ENCODE measurements at regions not wholly inside any gene's neighbourhood (a gene's known extent, or its start where the extent isn't known, plus 50 kb on each side); places are given as distances from the start of the nearest gene placed in this dataset.

DNA sequence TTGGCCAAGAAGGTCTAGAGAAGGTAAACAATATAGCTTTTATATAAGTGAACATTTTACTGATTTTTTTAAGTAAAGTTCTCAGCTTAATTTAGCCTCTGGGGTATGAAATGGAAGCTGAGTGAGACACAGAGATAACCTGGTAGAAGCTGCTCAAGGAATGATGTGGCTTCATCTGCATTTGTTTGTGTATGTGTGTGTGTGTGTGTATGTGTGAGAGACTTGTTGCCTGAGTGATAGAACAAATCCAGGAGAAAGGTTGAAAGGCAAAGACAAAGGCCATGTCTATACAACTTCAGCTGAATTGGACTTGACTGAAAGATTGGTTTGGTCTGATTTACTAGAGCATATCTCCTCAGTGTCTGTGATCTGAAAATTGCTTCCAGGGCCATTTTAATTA, 63.6 kb downstream of the PCDH7 start:
- no peak for DNase-seq

DNA sequence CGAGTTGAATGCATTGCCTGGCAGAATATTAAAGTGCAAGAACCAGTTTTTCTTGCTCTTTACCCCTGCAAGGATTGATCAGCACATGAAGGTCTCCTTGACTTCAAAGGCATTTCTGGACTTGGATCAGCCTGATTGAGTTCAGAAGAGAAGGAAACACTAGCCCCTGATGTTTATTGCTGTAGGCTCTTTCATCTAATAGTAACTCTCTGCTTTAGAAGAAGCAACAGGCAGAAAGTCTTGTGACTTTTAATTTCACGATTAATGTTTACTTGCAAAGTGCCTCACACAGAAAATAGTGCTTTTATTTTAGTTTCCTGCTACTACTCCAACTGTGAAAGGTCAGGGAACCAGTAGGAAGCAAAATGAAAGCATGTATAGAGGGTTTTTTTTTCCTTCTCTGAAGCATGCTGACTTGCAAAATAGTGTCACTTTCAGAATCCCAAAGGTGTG, 69.1 kb downstream of the PCDH7 start:
- DNase-seq: no peak

DNA sequence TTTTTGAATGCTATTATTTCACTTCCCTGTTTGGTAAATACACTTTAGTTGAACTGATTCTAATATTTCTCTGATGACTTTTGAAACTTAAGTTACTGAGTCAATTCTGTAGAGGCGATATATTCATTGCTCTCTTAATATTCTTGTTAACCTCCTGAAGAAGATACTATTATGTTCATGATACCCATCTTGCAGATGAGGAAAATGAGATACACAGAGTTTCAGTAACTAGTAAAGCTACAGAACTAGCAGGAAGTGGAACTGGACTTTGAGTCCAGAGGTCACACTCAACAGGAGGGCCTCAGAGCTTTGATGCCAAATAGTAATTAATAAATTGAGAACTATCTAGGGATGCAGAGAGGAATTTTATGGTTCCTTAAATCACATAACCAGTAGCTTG, 70.0 kb downstream of the PCDH7 start:
- DNase-seq: no peak

DNA sequence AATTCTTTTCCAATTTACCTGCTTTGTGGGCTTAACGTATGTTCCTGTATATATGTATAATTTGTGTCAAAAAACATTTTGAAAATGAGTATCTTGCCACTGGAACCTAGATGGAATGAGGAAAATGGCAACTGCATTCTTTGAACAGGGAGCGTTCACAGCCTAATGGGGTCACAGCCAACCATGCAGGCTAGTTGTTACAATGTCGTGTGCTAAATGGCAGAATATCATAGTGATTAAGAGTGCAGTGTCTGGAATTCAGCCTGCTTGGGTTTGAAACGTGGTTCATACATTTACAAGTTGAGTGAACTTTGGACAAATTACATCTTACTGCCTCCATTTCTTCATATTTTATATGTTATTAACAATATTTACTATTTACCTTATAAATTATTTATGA, 70.8 kb downstream of the PCDH7 start:
- DNase-seq: no peak

DNA sequence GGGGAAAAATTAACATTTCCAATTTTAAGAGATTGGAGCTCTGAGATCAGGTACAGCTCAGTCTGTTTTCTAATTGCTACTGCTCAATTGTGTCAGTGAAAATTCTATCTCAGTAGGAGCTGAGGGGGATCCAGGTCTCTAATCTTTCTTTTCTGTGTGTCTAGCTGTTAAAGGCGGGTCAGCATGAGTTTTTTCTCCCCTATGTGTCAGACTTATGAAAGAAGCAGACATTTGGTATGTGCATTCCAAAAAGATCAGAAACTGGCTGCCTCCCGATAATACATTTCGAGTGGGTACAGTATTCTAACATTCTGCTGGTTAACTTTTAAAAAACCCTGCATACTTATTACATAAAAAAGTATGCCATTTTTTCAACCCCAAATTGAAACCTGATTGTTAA, 72.4 kb downstream of the PCDH7 start:
- DNase-seq: no peak

DNA sequence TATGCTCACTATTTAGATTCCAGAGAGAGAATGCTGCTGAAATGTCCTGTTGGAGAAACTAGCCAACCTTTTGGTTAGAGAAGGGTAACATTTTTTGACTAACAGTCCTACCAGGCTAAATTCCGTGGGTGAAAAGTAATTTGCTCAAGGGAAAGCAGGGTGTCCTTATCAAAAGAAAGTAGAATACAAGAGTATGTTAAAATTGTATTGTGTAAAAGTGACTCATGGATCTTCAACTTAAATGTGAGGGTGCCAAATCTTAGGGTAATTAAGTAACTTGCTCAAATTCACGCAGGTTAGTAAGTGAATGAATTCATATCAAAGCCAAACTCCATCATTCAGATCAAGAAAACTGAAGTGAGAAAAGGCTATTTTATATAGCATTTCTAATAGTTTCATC, 81.7 kb downstream of the PCDH7 start:
- no peak for DNase-seq

DNA sequence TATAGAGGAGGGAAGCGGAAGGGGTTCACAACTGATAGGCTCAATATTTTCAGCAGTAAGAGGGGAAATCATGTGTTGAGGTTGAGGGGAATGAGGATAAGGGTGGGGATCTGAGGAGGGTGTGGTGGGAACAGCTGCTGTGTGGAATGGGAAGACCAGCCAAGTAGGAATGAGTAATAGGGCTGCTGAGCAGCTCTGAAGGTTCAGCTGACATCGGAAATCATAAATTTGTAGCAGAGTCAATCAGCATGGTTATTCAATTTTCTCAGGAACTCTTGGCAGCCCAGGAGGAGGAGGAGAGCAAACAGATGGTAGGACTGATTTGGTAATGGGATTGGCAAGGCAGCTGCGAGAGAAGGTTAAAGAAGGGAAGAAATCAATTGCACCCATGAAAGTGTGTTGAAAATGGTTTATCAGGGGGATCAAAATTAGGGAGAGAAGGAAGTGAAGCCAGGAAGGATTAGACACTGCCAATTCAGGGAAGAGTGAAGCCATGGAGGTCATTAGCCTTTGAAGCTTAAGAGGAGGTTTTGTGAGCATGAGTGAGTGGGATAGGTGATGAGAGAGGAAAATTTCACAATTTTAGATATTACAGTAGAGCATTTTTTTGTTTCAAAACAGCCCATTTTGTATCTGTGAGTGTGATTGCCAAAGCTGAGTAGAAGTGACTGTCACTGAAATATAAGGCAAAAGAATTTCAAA, 82.6 kb downstream of the PCDH7 start:
- DNase-seq: peak; percentile 2

DNA sequence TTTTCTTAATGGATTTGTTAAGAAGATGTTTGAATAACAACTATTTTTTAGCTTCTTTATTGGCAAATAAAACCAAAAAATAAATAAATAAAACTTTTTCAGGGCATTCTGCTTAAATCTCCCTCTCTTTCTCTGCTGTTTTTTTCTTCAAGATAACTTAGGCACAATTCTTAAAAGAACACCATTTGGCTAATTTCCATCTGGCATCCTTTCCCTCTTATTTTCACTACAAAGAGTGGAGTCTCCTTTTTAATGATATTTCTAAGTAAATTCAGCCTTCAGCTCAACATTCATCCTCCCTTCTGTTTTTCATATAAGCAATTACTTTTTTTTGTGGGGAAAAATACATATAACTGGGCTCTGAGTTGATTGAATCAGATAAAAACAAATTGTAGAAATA, 88.1 kb downstream of the PCDH7 start:
- no peak for DNase-seq

DNA sequence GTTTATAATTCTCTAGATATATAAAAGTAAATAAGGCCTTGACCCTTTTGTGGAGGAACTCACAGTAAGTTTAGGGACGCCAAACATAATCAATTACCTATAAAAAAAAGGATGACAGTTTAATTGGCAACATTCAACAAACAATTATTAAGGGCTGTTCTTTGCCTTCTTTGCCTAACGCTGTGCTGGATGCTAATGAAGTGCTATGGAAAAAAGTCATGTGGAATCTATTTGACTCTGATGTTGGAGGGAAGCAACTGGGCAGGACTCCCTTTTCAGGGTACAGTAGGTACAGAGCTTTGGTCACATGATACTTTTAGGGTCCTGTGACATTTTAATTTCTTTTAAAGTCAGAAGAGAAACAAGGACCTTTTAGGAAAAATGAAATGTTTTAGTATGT, 91.1 kb downstream of the PCDH7 start:
- DNase-seq: no peak

DNA sequence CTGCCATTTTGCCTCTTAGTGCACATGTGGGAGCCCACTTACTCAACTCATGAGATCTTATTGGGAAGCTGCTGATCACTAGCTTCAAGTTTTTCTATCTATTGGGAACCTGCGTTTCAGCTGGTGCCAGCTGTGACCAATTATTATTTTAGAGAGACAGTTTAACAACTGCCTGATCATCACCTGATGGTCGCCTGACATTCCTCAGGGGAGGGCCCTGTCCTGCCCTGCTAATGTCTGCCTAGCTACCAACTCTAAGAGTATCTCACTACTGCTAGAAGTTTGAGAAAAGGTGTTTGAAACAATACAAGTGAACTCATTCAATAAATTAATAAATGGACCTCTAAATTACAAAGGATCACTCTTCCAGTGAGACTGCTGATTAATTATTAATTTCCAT, 95.5 kb downstream of the PCDH7 start:
- no peak for DNase-seq

DNA sequence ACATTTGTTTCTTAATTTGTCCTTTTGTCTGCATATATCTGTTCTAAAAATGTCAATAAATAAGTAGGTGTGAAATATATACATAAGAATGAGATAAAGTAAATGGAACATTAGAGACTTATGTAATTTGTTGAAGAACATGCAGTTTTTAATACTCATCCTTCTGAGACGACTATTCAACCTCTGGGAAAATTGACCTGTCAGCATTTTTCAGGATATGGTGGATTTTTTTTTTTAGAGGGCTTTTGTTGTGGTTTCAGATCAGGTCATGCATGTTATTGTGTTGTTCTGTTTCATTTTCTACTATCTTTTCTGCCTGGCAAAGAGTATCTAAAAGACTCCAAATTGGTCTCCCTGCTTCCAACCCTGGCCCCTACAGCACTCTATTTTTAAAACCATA, 97.3 kb downstream of the PCDH7 start:
- no peak for DNase-seq

DNA sequence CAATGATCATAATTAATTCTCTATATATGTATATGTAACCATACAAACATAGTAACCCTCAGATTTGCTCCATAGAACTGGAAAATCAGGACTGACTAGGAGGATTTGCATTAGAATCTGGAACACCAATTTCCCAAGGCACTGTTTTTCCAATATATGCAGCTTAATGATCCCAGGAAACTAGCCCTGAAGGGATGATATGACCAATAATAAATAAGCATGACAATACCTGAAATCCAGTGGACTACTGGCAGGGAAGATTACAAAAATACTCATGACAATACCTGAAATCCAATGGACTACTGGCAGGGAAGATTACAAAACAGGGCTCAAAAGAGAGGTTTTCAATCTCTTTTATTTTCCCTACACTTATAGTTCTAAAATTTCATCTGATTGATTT, 98.4 kb downstream of the PCDH7 start:
- DNase-seq: no peak

DNA sequence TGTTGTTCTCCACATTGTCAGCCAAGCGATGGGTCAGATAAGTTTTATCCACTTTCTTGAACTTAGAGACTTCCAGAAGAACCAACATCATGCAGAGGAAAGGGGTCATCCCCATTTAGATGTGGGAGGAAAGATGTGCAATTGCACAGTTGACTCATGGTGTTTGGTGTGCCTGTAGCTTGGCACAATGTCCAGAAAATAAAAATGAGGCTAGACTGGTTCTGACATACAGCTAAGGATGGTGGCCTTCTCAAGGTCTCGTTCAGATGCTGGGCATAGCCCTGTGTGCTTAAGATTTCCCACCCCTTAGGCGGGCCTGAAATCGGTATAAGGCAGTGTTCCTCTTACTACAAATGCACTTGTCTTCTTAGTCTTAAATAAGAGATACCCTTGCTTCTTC, 101.1 kb downstream of the PCDH7 start:
- DNase-seq: no peak

DNA sequence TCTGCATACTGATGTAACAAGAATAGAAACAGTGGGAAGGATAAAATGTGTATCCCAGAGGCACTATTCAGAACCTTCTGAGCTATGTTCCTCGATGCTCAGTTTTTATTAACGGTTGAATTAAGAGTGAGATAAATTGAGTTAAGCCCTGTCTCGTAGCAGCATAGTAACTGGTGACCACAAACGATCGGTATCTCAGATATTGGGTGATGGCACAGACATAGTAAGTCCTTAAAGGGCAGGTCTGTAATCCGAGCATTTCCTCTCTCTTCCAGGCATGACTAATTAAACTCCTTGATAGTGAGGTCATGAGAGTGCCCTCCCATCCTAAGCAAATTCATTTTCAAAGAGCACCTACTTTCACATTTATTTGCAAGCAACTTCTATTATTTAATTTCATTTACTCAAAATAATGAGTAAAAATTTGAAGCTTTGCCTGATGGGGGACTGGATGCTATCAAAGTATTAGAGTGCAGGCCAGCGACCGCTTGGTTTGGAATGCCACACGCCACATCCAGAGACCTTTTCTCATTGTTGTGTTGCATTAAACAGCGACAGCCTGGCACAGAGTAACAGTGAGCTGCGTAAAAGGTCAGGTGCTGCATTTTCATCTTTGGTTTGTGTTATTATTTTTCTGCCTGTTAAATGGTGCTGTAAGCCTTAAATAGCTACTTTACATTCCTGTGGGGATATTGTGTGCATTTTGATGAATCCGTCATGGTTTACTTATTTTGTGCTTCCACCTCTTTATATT, 101.9 kb downstream of the PCDH7 start:
- peak; percentile 63 for DNase-seq

DNA sequence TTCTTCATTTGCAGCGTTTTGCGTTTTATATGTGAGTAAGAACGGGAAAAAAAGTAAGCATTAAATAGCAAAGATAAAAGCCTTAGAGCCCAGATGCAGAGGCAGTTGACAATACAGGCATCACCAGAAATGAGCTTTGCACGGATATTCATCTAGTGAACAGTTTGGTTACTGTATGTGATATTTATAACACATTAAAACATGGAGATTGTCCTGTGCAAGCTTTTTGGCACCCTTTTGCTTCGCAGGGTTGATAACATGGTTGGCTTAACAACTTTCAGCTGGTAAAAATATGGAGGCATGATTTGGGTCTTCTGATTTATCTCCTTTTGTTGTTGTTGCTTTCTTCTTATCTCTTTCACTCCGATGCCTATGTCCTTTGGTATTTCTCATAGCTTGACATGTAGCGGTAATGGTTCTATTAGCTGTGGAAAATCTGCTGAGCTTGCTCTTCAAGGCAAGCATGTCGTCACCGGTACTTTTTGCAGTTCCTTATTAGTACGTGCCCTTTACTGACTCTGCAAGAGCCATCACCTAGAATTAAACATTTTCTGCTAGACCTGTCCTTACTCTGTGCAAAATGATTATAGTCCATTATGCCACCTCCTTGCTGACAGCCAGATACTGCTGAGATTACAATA, 102.9 kb downstream of the PCDH7 start:
- DNase-seq: no peak

DNA sequence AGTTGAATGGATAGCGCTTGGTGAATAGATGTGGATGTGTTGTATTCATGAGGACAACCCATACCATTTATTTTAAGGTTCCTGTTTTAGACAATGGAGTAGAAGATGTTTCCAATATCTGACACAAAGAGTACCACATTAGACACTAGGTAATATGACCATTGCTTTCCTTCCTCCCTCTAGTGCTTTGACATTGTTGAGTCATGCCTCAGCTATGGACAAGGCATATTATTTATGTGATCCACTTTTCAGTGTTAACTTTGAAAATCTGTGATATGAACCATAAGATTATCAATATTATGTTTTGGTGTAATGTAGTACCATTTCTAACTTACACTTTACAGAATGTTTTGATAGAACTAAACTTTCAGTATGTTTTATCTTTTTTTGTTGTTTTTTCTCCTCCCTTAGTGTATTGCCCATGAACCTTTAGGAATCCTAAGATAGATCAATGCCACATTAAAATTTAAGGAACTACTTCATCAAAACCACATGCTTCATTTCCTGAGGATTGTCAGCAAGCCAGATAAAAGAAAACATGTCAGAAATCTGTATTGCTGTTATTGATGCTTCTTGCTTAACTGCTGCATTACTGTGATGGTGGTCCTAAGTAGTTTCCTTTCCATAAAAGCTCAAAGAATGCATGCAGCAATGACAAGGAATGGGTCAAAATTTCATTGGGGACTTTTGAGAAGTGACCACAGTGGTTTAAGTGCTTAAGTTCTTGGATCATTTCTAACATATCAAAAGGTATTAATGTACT, 105.0 kb downstream of the PCDH7 start:
- DNase-seq: peak; percentile 15

DNA sequence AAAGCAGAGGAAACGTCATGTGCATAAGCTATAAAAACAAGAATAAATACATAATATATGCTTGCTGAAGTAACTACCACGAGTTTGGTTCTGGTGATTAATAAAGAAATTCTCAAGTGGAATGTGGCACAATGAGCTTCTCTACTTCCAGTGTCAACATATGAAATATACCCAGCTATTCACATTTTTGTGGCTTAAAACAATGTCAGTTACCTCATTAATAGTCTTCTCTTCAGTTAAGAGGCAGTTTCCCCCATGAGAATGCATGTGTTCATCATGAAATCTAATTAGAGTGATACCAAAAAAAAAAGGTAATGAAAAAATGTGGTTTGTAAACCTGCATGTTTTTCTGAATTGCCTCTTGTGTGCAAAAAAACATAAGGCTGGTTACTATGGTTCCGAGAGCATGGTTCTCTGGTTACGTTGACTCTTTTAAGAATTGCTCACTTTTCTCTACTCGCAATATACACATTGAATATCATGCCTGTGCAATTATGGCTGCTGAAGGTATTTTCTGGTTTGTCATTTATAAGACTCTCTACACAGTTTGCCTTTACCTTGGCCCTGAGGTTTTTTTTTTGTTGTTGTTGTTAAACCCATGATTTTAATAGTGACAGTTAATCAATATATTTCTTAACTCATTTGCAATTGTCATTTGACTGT, 108.2 kb downstream of the PCDH7 start:
- DNase-seq: peak; percentile 28

DNA sequence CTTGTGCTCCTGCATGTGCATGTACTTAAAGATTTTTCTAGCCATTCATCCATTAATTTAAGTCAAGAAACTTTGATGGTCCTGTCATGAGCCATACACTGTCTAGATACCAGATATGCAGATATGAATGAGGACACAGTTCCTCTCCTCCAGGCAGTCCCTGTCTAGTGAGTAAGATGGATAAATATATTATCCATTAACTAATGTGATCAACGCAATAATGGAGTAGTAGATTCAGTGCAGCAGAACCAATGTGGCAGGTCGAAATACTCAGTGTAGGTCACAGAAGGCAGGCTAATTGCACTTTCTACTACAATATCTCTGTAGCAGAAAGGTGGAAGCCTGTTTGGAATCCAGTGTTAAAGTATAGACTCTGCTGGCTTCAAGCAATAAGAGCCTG, 112.5 kb downstream of the PCDH7 start:
- DNase-seq: no peak

DNA sequence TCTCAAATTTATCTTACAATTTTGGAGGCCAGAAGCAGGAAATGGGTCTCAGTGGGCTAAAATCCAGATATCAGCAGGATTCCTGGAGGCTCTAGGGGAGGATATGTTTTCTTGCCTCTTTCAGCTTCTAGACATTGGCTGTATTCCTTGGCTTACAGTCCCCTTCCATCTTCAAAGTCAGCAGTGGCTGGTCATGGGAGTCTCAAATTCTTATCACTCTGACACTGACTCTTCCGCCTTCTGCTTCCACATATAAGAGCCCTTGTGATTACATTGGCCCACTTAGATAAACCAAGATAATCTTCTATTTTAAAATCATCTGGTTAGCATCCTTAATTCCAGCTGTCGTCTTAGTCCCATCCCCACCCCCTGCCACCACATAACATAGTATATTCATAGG, 113.0 kb downstream of the PCDH7 start:
- DNase-seq: no peak

DNA sequence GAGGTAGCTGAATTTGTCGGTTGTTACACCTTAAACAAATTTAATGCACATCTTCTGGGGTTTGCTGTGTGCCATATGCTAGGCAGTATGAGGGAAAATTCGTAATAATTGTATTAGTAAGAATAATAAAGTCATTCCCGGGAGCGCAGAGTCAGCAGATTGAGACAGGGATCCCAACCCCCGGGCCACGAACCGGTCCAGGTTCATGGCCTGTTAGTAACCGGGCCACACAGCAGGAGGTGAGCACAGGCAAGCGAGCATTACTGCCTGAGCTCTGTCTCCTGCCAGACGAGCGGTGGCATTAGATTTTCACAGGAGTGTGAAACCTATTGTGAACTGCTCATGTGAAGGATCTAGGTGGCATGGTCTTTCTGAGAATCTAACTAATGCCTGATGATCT, 114.9 kb downstream of the PCDH7 start:
- DNase-seq: no peak

DNA sequence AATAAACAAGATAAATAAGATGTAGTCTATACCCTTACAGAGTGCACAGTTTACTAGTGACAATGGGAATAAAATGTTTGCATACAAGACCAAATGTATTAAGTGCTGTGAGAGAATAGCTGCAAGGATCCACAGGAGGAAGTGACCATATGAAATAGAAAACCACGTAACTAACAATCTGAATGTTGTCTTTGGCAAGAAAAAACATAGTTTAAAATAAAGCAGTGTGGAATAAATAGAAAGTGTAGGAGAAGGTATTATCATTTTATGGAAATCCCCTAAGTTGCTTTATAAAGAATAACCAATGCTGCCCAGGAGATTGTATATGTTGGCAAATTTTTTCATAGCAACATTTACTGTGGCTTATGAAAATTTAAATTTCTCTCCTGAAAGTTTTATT, 116.1 kb downstream of the PCDH7 start:
- no peak for DNase-seq

DNA sequence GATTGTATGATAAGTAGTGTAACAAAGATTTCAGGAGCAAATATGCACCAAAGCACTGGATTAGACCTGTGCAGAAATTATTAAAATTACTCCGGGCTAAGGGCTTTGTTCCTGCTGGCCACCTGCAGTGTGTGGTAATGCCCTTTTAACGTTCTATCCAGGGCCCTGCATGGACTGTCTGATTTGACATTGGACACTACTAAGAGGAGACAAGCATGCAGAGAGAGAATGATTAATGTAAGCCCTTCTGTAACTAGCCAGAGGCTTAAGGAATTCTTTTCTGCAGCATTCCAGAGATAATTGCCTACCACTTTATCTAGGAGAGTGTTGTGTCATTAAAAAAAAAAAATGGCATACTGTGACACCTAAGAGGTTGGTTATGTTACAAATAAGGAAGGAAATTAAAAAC, 117.0 kb downstream of the PCDH7 start:
- peak; percentile 10 for DNase-seq

DNA sequence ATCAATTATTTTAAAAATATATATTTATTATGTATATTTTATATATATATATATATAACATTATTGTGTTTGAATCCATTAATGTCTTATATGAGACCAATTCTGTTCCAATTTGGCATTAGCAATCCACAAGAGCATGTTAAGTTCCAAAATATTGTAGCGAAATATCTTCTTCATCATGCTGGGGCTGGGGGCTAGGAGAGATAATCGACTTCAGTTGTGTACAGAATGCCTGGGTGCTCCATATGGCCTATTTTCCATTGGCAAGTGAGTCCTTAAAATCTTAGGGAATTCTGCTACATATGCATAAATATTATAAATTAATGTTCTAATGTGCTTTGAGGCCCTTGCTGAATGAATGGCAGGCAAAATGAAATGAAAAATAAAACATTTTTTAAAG, 117.7 kb downstream of the PCDH7 start:
- no peak for DNase-seq

Measured in EL (cell line).